GM18511 (cell line): ENCODE measurements at regions not wholly inside any gene's neighbourhood (a gene's known extent, or its start where the extent isn't known, plus 50 kb on each side); places are given as distances from the start of the nearest gene placed in this dataset.
A peak's percentile ranks its signal among the peaks of the same experiment; 100 is the strongest.

ENCODE experiments used
- ATAC-seq: cut with Tn5 transposase; IDR thresholded peaks from one replicate; pipeline ENCODE4 v1.9.1; 2021; ENCODE audit warnings: mild to moderate bottlenecking, moderate library complexity; ENCODE audit not compliant: unreplicated experiment

- no peak for ATAC-seq
Observed at GRCh38 chr2:457262-457661, 169.4 kb upstream of the ALKAL2 start.

- ATAC-seq: no peak
Observed at GRCh38 chr2:455913-456312, 168.0 kb upstream of the ALKAL2 start.

GRCh38 chr2:455015-455705, 167.3 kb upstream of the ALKAL2 start:
- ATAC-seq: peak; percentile 42

GRCh38 chr2:453132-453531, 165.2 kb upstream of the ALKAL2 start:
- ATAC-seq: no peak

- no peak for ATAC-seq
Observed at GRCh38 chr2:451495-451894, 163.6 kb upstream of the ALKAL2 start.

GRCh38 chr2:449246-450067, 161.6 kb upstream of the ALKAL2 start:
- ATAC-seq: no peak

- ATAC-seq: no peak
Observed at GRCh38 chr2:447902-448665, 160.2 kb upstream of the ALKAL2 start.

GRCh38 chr2:446963-447530, 159.2 kb upstream of the ALKAL2 start:
- no peak for ATAC-seq

- ATAC-seq: no peak
Observed at GRCh38 chr2:446303-446874, 158.5 kb upstream of the ALKAL2 start.

- ATAC-seq: no peak
Observed at GRCh38 chr2:445896-446295, 158.0 kb upstream of the ALKAL2 start.

GRCh38 chr2:444937-445884, 157.3 kb upstream of the ALKAL2 start:
- no peak for ATAC-seq

- ATAC-seq: no peak
Observed at GRCh38 chr2:443741-444140, 155.8 kb upstream of the ALKAL2 start.

GRCh38 chr2:443216-443615, 155.3 kb upstream of the ALKAL2 start:
- no peak for ATAC-seq

GRCh38 chr2:441258-442022, 153.5 kb upstream of the ALKAL2 start:
- ATAC-seq: peak; percentile 54

- ATAC-seq: no peak
Observed at GRCh38 chr2:440403-440740, 152.5 kb upstream of the ALKAL2 start.

GRCh38 chr2:439556-440402, 151.9 kb upstream of the ALKAL2 start:
- no peak for ATAC-seq

GRCh38 chr2:439077-439476, 151.2 kb upstream of the ALKAL2 start:
- no peak for ATAC-seq

GRCh38 chr2:437756-438393, 150.0 kb upstream of the ALKAL2 start:
- ATAC-seq: peak; percentile 98
